ENCODE measurements at regions not wholly inside any gene's neighbourhood (a gene's known extent, or its start where the extent isn't known, plus 50 kb on each side); places are given as distances from the start of the nearest gene placed in this dataset.
"Not testable (repeated sequence)": the region's sequence is repeated elsewhere in the genome, so short reads cannot be mapped to it uniquely, and the experiment has no call there.

DNA sequence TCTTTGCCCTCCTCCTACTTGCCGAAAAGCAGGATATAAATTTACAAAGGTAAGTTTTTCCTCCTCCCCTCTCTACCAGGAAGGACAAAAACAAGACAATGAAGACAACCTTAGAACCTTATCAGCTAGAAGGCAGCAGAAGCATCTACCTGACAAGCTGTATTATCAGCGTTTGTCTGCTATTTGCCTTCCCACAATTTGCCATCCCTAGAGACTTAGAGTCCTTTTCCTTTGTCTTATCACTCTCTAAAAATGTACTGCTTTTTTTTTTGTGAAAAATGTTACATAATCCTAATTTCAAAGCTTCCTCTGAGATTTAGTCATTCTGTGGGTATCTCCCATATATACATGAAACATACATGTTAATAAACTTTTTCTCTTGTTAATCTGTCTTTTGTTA is 176.9 kb upstream of the PROK2 start:
- no peak for DNase-seq

DNA sequence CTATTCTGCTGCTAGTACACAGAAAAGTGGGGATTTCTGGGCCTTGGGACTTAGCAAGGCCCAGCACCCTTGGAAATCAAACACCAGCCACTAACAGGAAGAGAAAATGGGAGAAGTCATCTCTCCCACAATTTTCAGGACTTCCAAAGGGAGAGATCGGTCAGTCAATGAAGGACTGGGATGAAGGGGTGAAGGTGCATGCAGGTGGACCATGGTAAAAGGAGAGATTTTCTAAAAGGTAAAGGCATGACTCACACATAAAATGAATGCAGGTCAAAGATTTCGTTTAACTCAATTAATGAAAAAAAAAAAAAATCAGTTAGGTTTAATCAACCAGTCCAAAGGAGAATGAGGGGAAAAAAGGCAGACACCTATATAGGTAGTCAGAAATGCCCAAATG is 176.4 kb upstream of the PROK2 start:
- no peak for DNase-seq

DNA sequence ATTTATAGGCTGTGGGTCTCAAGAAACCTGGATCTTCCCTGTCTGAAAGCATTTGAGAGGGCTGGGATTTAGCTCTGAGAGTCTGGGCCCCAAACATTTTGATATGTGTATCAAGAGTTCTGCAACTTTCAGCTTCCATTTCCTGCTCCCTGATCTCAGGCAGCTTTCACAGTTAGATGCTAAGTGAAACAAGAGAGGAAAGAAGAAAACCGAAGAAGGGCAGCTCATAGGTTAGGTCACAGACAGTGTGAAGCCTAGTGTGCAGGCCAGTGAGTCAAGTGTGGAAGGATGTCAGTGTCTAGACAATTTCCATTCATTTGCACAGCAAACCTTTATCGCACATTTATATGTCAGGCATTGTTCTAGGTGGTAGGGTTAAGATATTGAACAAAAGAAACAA is 173.6 kb upstream of the PROK2 start:
- no peak for DNase-seq

- DNase-seq, result no peak
Measured at GRCh38 chr3:71956716-71957115, 171.8 kb upstream of the PROK2 start.

DNA sequence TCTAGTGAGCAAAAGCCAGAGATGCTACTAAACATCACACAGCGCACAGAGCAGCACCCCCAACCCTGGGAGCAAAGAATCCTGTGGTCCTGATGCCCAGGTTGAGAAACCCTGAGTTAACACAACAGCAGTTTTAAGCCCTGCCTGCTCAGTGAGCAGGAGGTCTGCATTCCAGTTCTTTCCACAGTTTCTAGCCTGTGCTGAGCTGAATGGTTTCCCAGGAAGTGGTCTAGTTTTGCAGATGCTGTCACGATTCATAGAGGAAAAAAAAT is 171.1 kb upstream of the PROK2 start:
- DNase-seq, result no peak

DNA sequence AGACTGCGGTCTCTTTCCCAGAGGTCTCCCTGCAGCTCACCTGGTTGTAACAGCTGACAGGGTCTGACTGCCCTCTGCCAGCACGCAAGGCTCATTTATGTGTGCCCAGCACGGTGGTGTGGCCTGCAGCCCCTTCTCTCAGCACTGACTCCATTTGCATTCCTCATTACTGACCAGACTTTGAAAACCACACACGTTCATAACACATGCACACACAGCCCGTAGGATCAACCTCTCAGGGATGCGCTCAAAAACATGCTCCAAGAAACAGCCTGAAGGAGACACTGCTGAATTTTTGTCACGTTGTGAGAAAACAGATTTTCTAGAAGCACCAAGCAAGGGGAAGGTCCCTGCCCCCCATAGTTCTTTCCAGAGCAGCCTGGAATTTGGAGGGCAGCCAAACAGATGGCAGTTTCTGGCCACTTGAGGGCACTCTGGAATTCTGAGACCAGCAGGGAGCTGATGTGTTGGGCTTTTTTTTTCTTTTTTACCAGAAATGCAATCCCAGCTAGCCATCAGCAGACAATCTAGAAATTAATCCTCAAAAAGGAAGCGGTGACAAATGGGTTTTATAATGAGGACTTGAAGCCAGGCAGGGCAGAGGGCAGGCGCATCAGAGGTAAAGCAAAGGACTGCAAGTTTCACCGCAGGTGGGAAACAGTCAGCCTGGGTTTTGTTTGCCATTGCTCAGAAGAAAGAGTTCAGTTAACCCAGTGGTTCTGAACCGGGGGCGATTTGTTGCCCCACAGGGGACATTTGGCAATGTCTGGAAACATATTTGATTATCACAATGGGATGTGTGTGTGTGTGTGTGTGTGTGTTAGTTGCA is 170.5 kb upstream of the PROK2 start:
- DNase-seq, result no peak

DNA sequence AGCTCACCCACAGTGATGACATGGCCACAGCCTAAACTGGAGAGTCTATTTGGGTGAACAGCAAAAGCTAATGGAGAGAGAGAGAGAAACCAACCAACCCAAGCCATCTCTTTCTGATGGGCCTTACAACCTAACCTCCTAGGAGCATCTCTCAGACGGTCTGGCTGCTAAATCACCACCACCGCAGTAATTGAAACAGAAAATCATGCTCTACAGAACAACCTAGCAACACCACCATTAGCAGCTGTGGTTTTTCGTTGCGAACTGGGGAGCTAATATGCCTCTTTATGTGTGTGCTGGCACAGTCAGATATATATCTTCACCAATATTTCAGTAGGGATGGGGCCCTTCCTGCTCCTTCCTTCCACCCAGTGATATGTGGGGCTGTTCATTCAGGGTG is 166.9 kb upstream of the PROK2 start:
- no peak for DNase-seq

GRCh38 chr3:71951361-71951760 is 166.4 kb upstream of the PROK2 start:
- no peak for DNase-seq

DNA sequence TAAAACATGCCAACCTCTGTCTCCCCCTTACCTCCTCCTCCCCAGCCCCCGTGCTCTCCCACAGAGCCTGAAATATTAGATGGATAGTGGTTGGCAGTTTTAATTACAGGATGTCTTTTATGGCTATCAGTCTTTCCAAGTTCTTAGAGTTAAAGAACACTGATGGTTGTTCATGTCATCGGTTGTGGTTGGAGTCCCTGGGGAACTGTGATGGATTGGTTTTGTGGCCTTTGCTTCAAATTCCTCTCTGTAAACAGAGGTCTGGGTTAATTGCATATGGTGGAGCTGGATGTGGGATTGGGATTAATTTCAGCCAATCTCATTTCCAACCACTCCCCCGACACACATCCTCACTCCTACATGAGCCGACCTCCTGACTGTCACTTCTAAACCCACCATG is 164.5 kb upstream of the PROK2 start:
- DNase-seq, result no peak

DNA sequence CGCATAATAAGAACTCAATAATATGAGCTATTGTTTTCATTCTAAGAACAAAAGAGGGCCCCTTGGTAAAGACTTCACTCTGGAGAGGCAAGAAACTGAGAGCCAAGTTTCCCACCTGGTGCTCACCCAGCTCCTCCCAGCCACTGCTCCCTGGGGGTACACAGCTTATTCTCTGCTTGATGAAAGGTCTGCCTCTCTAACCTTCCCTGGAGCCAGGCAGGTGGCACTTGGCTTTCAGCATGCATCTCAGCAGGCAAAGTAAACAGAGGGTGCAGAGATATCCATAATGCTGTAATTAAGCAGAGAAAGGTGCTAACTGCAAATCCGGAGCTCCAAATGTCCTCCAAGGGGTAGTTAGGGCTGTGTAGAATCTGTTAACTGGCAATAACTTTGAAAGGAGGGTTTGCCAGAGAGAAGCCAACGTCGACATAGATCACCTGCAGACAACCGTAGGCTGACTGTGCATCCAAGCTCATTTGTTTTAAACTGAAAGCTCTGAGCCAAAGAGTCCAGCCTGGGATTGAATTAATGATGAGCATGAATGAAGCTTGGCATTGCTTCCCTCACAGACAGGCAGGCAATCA is 159.6 kb upstream of the PROK2 start:
- DNase-seq, result no peak

- no peak for DNase-seq
Measured at GRCh38 chr3:71942432-71943187, 157.7 kb upstream of the PROK2 start.

DNA sequence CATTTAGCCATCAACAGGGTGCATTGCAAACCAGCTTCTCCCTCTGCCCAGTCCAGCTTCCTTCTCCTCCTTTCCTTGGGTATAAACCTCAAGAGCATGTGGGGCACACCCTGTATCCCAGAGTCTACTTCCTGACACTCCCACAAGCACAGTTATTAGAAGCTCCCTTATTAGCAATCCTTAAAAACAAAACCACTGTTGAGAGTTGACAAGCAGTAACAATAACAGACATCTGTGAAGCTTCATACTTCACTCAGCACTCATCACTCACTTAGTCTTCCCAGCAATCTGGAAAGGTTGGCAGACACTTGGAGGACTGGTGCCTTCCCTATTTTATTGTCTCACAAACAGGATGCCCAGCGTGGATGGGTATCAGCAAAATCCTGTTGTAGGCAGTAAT is 155.5 kb upstream of the PROK2 start:
- no peak for DNase-seq

DNA sequence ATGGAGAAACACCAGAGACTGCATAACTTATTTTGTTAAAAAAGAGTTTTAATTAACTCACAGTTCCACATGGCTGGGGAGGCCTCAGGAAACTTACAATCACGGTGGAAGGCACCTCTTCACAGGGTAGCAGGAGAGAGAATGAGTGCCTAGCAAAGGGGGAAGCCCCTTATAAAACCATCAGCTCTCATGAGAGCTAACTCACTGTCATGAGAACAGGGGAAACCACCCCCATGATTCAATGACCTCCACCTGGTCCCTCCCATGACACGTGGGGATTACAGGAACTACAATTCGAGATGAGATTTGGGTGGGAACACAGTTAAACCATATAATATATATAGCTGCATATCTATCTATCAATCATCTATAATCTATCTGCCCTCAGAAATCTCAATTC is 153.1 kb upstream of the PROK2 start:
- not testable (repeated sequence) for DNase-seq

DNA sequence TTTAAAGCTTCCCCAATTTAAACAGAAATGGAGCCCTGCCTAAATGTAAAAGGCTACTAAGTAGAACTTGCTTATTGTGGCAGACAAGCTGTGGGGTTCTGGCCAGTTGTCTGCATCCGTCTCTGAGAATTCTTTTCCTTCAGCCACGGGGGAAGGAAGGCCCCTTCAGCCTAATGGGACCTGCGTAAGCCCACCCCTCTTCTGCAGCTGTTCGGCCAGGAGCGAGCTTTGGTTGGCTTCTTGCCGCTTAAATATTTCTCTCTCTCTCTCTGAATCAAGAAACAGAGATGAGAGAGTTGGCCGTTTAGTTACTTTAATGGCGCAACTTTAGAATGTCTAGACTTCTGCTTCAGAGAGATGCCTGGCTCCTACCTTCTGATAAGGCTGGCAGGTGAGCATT is 151.7 kb upstream of the PROK2 start:
- no peak for DNase-seq

DNA sequence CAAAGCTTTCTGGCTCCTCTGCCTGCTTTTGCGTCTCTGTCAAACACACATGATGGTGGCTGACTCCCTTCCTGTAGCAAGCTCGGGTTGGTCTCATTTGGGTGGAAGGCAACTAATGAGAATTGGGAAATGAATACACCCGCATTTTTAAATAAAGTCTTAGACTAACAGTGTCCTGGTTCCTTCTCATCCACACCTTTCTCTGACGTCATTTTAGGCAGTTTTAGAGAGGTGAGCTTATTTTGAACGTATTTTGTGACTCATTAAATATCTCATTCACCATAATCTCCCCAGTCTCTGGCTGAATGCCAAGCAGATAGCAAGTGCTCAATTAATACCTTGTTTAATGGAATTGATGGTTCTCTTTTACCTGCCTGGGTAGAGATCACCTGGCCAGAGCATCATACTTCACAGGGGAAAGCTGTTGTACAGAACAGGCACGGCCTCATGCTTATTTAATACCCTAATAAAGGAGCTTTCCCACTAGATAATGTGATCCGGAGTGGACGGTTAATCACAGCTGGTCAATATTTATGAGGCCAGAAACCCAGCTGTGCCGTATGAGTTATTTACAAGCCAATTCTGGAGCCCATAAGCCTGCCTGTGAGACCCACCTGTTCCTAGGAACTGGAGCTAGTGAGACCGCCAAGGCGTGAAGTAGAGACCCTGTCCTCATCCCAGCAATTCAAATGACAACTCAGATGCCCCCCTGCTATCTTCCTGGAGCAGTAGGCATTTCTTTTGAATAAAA is 149.7 kb upstream of the PROK2 start:
- no peak for DNase-seq

- DNase-seq, result no peak
Measured at GRCh38 chr3:71931922-71932321, 147.0 kb upstream of the PROK2 start.

DNA sequence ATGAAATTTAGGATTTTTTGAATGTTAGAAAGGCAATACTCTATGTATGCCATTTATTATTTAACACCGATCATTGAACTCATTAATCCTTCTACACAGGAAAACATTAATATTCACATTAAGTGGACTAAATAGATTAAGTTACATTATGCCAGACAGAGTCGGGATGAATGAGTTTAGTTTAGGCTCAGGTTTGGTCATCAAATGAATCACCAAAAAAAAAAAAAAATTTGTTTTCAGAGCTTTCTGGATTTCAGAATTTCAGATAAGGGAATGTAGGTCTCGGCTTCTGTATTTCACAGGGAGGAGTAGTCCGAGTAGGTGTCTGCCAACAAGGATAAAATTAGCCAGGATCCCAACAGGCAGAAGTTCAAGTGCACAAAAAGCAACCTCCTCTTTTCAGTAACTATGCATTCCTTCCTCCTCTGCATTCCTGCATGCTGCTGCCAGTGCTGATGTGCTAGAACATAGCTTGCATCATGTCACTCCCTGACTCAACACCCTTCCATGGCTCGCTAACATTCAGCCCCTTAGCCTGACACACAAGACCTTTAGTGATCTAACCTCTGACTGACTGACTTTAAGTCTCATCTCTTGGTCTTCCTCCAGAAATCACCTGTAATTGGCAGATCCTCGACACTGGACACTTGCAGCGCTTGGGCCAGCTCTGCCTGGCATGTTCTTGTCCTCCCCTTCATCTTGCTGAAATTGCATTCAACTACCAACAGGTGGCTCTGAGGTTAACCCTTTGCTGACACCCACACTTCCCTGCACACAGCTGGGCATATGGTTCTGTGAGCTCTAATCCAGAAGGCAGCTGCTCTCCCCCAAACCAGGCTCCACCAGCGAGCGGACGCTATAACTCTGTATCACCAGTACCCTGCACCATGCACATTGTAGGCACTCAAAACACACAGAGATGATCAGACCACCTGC is 145.4 kb upstream of the PROK2 start:
- DNase-seq, result no peak

- DNase-seq, result no peak
Measured at GRCh38 chr3:71928212-71928611, 143.3 kb upstream of the PROK2 start.

DNA sequence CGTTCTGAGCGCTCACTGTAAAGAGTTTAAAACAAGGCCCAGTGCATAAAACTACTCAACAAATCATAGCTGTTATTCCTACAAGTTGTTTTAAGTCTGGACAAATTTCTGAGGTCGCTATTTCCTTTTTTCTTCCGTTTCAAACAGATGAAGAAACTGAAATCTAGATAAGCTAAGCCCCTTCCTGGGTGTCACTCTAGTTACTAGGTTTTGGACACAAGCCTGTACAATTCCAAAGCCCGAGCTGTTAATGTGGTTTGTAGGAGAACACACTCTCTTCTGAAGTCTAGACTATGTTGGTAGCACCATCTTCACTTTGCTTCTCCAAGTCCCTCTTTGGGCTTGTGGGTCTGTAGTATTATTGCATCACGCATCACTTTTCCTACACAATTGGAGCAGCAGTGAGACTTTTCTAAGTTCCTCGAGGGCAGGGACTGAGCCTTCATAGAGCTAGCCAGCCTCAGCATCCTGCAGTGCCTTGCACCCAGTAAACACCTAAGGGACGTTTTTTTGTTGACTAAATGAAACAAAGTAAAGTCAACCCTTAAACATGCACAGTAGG is 142.6 kb upstream of the PROK2 start:
- no peak for DNase-seq

GRCh38 chr3:71926616-71927015 is 141.7 kb upstream of the PROK2 start:
- DNase-seq, result no peak

GRCh38 chr3:71926262-71926600 is 141.3 kb upstream of the PROK2 start:
- no peak for DNase-seq
